Cerebellar nuclear complex (tissue), 1 donor: ENCODE measurements at regions not wholly inside any gene's neighbourhood (a gene's known extent, or its start where the extent isn't known, plus 50 kb on each side); places are given as distances from the start of the nearest gene placed in this dataset.
"Not testable (repeated sequence)": the region's sequence is repeated elsewhere in the genome, so short reads cannot be mapped to it uniquely, and the experiment has no call there.

ENCODE experiments used
- DNase-seq, 2 experiments: peaks; one replicate each; lab custom pipeline; 2025; lab: John Stamatoyannopoulos, UW

DNA sequence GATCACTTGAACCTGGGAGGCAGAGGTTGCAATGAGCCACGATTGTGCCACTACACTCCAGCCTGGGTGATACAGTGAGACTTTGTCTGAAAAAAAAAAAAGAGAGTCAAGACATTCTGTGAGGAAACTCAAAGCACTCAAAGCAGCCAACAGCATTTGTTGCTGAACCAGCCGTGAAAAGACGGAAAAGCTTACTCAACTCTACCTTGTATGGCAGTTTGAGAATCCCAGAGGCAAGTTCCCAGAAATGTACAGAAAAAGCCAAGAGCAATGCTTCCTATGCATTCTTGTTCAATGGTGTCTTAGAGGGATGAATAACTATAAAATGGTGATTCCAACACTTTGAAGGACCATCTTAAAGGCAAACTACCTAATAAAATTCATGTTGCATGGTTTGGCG is 170.2 kb downstream of the HSD17B3 start:
- no peak for DNase-seq

DNA sequence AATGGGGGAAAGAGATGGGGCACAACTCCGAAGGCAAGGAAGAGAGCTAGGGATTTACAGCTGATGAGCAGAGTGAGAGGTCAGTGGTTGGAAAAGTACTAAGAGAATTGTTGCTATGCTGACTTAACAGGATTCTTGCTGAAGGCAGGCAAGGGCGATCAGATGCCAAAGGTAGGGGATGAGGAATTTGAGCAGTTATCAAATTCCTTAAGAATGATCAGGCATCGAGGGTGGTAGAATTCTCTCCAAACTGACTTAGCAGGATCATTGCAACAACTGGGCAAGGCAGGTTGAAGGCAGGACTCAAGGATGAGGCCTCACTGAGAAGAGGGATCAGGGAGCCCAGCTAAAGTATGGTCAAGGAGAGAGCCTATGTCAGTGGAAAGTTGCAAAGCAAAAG is 171.0 kb downstream of the HSD17B3 start:
- DNase-seq: no peak

DNA sequence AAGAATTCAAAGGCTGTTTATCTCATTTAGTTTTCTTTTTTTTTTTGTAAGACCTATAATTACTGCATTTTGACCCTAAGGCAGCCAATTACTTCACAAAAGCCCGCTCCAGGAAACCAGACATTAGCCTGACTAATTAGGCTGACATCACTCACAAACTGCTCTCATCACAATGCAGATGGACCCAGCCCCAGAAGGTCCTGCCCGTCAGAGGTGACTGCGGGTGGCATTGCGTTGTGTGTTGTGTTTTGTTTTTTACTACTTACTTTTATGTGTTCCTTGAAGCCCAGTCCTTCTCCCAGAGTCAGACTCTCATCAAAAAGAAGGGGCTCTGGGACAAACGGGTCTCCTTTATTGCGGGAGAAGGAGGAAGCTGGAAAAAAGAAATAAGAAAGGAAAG is 172.2 kb downstream of the HSD17B3 start:
- DNase-seq: no peak

DNA sequence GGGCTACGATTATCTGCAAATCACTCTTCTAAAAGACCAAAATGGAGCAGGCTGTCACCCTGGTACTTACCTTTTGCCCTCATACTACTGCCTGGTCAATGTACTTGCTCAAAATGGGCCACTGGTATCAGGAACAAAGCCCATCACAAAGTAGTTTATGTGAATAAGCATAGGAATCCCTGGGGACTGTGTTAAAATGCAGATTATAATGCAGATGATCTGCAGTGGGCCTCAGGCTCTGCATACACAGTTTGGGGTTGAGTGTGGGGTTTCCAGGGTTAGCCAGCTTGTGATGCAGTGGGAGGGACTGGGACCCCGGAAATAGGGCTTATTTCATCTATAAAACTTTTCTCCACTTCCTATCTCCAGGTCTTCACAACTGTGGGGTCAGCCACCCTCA is 173.1 kb downstream of the HSD17B3 start:
- no peak for DNase-seq

DNA sequence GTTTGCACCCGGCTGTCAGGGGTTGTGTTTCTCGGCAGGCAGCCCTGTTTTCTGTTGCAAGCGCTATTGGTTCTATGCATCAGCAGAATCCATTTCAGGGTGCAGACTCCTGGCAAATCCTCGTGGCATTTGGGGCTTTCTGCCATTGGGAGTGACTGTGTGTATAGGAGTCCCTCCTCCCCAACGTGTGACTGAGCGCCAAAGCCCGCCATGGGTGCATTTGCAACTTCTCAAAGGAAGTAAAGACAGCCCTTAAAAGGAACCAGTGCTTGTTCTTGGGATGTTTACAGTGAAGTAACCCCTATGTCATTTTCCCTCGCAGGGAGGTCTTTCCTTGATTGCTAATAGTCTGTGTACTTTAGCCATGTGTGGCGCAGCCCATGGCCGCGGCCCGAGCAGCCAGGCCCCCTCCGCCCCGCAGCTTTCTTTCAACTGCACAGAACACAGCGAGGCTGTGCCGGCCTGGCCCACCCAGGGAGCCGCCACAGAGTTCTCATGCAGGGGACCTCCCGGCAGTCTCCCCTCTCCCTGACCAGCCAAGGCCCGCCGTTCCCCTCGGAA is 175.6 kb downstream of the HSD17B3 start:
- DNase-seq: no peak

DNA sequence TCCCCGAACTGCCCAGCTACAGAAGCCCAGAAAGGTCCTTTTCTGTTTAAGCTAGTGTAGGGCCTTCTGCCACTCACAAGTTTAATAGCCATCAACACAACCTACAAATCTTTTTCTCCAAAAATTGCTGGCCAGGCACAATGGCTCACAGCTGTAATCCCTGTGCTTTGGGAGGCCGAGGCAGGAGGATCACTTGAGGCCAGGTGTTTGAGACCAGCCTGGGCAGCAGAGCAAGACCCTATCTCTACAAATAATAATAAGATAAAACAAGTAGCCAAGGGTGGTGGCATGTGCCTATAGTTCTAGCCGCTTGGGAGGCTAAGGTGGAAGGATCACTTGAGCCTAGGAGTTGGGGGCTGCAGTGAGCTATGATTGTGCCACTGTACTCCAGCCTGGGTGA is 176.4 kb downstream of the HSD17B3 start:
- no peak for DNase-seq

DNA sequence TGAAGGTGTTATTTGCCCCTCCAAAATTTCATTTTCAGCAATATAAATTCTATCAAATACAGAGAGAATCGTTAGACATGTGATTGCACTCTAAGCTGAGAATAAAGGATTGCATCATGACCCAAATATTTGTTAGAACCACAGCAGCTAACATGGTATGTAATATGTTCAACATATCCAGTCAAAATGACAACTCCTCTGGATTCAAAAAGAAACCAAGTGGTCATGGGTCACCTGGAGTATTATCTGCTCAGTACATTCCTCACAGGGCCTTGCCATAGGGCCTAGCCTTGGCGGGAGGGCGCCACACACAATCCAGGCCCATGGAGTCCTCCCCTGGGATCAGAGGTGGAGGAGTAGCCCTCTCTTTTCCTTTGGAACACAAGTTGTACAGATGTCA is 179.2 kb downstream of the HSD17B3 start:
- DNase-seq: no peak

DNA sequence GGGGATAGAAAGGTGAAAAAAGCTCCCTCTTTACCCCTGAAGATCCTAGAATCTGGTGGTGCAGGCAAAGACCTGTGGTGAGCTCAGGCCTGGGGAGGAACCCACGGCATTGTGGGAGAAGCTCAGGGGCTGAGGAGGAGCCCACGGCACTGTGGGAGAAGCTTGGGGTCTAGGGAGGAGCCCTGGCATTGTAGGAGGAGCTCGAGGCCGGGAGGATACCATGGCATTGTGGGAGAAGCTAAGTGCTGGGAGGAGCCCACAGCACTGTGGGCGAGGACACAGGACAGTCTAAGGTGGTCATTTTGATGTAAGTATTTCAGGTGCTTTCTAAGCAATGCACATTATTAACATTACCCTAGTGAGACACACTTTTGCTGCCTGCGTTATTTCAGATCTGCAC is 179.7 kb downstream of the HSD17B3 start:
- no peak for DNase-seq

DNA sequence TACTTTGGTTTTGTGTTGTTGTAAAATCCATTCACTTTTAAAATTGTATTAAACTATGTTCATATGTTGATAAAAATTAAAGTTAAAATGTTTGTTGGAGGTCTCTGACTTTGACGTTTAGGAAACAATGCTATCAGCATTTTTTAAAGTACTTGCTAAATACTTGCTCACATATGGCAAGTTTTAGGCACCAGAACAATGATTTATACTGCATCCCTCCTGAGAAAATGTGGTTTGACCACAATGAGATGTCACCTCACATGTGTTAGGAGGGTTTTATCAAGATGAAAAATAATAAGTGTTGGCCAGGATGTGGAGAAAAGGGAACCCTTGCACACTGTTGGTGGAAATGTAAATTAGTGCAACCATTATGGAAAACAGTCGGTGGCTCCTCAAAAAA is 180.8 kb downstream of the HSD17B3 start:
- DNase-seq: no peak

DNA sequence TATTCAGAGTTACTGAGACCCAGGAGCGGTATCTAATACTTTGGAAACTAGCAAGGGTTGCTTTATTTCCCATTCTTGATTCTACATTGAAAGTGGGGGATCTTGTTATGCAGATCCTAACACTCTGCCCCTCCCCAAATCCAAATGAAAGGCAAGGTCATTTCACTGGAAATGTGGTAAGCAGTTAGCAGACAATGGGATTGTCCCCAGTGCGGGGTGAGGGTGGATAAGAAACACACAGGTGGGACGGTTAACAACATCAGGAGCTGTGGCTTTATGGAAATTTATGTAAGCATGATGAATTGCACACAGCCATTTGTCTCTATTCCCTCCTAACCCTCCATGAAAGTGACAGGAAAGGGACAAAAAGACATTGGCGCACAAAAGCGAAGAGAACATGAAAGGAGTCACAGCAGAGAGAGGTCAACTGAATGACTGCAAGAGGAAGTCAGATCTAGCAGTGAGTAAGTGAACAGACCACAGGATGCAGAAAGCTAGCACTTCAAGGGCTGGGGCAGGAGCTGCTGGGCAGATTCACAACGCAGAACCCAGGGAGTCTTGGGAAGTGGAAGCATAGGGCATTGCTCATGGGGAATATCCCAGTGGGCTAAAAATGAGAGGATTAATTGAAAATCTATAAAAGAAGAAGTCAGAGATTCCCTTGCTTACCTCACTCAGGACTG is 184.4 kb downstream of the HSD17B3 start:
- DNase-seq: no peak

DNA sequence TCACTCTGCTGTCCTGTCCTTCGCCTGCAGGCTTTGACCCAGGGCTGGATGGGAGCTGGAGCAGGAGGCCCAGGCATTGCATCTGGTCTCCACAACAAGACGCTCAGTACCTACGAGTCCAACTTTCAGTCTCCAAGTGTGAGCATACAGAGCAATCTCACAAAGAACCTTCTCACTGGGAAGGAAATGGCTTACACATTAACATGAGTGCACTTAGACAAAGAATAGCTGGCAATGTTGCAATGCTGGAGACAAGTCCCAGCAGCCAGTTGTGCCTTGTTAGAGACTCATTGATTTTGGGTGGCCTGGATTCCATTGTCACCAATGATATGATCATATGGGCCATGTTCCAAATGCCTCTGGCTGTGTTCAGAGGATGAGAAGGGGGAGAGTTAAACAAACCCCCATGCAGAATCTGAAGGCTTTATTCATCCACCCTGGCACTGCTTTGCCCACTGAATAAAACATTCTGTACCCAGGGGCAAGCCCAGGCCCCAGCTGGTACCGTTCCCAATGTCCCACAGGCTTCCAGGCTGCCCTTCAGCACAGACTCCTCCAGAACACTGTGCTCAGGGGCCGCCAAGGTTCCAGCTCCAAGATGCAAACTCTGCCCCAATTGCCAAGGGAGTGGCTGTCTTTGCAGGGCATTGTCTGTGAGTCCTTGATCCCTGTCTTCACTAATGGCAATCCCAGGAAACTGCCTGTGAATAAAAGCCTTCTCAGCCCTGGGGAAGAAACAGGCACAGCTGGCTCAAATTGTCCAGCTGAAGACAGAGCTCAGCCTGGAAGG is 185.5 kb downstream of the HSD17B3 start:
- no peak for DNase-seq

DNA sequence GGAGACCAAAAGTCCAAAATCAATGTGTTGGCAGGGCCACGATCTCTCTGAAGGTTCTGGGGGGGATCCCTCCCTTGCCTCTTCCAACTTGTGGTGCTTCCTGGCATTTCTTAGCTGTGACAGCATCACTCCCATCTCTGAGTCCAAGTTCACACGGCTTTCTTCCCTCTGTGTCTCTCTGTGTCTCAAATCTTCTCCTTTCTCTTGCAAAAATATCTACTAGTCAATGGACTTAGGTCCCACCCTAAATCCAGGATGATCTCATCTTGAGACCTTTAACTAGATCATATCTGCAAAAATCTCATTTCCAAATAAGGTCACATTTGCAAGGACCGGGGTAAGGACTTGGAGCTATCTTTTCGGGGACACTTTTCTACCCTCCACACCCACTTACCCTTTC is 186.1 kb downstream of the HSD17B3 start:
- DNase-seq: no peak

DNA sequence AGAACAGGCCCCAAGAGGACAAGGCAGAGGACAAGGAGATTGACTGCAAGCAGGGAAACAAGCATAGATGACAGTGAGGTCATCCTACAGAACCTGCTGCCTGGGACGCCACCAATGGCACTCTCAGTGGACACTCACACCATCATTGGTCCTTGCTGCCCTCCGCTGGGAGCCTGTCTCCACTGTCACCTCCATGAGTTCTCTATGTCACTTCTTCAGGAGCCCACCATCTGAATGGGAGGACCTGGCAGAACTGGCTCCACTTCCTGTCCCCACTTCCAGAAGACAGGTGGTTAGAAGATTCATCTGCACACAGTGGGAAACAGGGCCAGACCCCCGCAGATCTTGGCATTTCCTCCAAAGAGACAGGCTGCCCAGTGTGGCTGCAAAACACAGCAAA is 188.9 kb downstream of the HSD17B3 start:
- no peak for DNase-seq

DNA sequence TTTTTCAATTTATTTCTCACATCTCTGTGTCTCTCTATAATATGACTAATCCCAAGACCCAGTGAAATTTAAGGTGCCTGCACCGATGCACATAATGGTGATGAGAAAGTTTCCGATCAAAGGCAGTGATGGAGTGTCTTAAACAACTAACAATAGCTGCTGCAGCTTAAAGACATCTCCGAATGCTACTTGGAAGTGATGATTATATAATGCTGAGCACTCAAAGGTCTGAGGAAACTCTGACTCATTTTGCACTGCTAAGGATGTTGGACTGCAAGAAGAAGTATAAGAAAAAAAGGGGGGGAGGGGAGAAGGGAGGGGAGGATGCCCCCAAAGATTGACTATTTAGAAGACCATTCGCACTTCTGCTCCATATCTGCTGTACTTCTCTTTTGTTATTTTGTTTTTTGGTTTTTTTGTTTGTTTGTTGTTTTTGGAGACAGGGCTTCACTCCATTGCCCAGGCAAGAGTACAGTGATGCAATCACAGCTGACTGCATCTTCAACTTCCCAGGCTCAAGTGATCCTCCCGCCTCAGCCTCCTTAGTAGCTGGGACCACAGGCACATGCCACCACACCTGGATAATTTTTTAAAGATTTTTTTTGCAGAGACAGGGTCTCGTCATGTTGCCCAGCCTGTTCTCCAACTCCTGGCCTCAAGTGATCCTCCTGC is 192.2 kb downstream of the HSD17B3 start:
- DNase-seq: no peak

DNA sequence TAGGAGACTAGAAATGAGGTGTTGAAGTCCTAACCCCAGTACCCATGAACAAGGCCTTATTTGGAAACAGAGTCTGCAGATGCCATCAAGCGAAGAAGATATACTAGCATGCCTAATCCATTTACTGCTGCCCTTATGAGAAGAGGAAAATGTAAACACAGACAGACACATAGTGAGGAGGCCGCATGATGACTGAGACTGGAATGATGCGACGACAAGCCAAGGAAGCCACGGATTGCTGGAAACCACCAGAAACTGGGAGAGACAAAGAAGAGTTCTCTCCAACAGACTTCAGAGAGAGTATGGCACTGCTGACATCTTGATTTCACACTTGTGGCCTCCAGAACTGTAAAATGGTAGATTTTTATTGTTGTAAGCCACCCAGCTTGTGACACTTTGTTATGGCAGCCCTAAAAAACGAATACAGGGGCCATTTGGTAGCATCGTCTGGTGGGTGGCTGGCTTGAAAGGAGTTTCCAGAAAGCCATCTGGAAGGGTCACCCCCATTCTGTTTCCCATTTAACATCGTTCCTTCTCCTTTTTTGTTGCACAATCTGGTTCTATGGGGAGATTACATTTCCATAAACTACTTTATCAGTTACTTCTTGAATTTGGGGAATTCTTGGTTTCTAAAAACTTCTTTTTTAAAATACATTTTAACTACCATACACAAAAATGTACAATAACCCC is 193.1 kb downstream of the HSD17B3 start:
- no peak for DNase-seq

DNA sequence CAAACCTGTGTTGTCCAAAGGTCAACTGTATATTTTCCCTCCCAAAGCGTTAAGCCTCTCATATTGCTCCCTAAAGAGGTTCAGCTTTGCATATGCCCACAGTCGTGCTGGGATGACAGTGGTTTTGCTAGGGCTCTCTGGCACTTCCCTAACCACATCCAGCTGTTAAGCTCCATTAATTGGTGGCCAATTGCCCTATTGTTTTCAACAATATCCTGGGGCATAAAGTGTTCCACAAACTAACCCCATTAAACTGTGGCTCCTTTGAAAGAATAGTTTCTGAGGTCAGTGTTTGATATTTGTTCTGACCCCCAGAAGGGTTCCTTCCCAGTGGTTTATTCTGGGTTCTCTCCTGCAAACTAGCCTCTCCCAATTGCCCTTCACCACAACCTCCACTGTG is 194.5 kb downstream of the HSD17B3 start:
- DNase-seq: no peak

DNA sequence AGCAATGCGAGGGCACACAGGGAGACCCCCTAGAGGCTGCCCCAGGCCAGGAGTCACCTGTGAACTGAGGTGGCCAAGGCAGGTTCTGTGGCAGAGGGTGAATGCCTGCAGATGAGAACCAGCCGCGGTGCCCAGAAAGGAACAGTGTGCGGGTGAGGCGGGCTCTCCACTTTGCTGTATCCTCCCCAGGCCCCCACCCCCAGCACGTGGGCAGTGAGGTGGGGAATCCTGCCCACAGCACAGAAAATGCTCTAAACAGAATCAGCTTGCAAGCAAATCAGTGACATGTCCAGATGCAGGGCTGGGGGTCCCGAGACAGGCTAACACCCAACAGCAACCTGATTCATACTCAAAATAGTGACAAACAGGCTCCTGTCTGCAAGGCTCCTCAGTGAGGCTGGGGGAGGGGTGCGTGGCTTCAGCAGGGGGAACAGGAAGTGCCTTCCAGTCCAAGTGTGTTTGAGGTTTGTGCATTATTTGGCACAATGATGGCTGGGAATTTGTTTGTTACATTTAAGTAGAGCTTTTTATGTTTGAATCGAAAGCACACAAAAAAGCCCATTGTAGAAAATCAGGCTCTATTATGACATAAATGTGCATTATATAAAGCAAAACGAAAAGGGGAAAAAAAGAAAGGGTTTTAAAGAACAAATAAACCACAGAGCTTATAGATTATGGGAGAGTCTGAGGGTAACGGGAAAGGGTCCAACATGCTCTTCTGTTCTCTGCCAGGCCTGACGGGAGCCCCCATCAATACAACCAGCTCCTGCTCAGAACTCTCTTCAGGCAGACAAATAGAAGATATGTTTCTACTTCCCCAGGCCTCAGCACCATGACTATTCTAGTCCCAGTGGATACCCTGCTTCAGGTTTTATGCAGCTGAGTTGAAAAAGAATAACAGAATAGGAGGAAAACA is 201.3 kb downstream of the HSD17B3 start:
- no peak for DNase-seq

DNA sequence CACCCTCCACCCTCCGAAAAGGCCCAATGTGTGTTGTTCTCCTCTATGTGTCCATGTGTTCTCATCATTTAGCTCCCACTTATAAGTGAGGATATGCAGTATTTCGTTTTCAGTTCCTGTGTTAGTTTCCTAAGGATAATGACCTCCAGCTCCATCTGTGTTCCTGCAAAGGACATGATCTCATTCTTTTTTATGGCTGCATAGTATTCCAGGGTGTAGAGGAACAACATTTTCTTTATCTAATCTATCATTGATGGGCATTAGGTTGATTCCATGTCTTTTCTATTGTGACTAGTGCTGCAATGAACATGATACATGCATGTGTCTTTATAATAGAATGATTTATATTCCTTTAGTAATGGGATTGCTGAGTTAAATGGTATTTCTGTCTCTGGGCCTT is 211.3 kb downstream of the HSD17B3 start:
- not testable (repeated sequence) for DNase-seq

DNA sequence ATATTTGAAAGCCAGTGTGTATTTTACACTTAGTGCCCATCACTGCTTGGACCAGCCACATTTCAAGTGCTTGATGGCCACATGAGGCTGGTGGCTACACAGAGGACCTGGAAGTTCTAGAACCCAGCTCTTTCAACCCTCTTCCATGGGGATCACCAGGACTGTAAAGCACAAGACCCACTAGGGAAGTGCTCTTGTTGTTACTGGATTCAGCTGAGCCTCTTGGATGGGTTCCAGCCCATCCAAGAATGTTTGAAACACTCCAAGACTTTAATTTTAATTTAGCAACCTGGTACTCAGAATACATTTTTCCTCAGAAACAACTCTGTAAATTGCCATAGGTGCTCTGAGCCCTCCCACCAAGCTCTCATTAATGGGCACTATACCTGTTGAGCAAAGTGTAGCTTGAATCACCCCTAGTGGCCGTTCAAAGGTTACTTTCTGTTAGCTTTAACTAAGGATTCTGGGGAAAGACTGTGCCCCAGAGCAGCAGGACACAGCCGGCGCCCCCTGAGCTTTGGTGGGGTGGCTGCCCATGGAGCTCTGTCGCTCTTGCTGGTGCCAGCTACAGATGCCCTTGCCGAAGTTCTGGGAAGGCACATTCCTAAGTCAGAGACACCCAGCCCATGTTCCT is 212.4 kb downstream of the HSD17B3 start:
- no peak for DNase-seq

DNA sequence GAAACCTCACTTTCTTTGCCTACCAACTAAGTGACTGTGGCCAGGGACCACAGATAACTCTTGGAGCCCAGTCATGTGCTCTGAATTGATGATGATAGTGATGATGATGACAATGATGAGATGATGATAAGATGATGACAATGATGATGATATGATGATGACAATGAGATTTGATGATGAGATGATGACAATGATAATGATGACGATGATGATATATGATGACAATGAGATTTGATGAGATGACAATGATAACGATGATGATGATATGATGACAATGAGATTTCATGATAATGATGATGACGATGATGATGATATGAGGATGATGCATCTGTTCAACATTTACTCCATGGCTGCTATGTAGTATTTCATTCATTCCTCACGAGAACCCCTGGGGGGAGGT is 213.0 kb downstream of the ERCC6L2 start:
- DNase-seq: no peak
